ENCODE measurements at regions not wholly inside any gene's neighbourhood (a gene's known extent, or its start where the extent isn't known, plus 50 kb on each side); places are given as distances from the start of the nearest gene placed in this dataset.
"Not testable (repeated sequence)": the region's sequence is repeated elsewhere in the genome, so short reads cannot be mapped to it uniquely, and the experiment has no call there.

- TF ChIP-seq EZH2 (IDR thresholded peaks at IDR 0.05; ENCODE audit: insufficient read depth, poor library complexity, severe bottlenecking); EZH2phosphoT487 (IDR thresholded peaks at IDR 0.05; ENCODE audit: insufficient read depth, low read depth): not testable (repeated sequence)
Observed at GRCh38 chr2:8145375-8145774, 536.5 kb upstream of the ID2 start.

All from GM23248 (cell line).